ENCODE measurements at regions not wholly inside any gene's neighbourhood (a gene's known extent, or its start where the extent isn't known, plus 50 kb on each side); places are given as distances from the start of the nearest gene placed in this dataset.

DNA sequence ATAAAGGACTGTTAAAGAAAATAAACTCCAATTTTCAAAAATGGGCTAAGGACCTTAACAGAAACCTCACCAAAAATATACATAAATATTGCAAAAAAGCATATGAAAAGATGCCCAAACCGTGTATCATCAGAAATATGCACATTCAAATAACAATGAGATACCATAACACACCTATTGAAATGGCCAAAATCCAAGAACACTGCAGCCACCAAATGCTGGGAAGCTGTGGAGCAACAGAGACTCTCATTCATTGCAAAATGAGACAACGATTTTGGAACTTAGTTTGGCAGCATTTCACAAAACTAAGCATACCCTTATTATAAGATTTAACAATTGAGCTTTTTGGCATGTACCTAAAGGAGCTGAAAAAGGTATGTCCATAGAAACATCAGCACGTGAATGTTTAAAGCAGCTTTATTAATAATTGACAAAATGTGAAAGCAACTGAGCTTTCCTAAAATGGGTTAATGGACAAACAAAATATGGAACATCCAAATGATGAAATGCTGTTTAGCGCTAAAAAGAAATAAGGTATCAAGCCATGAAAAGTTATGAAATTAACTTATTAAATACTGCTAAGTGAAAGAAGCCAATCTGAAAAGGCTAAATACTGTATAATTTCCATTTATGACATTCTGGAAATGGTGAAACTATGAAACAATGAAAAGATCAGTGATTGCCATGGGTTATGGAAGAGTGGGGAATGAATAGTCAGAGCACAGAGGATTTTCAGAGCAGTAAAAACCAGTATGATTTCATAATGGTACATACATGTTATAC lies 592.6 kb upstream of the ADGRB3 start:
- WGBS, 2 experiments (ENCODE audit: extremely low coverage in 1 of 2, insufficient coverage in 1 of 2, insufficient read length in 1 of 2, insufficient replicate concordance in 2 of 2, low coverage in 1 of 2, low lambda C conversion rate in 2 of 2, missing lambda C conversion rate in 1 of 2): 66% methylated on average over 4 of the region's 4 CpGs; no CpG with 5 or more reads in 1 of the 2 experiments
- H3K4me2 ChIP-seq (ENCODE audit: insufficient read depth in 1 of 2, low read depth in 2 of 2, low read length in 2 of 2): no peak overlapping the region

More for the DNA sequence above, 592.6 kb upstream of the ADGRB3 start:
- H3K56ac ChIP-seq (replicated peaks; ENCODE audit: insufficient read length, low read depth, low read length): no peak overlapping the region
- H4K8ac ChIP-seq (ENCODE audit: extremely low read depth, insufficient read depth, low read length): no peak overlapping the region
- H4K20me1 ChIP-seq (replicated peaks in 1 of 2; ENCODE audit: control insufficient read depth in 1 of 2, insufficient read depth in 2 of 2, low read length in 2 of 2): no peaks in the 10 kb centered on the region
- no peak overlapping the region for H3K18ac ChIP-seq (ENCODE audit: extremely low read depth, low read length)
- H3K23ac ChIP-seq (ENCODE audit: insufficient read length): no peak overlapping the region
- H3K4me1 ChIP-seq (replicated peaks in 1 of 4; ENCODE audit: control insufficient read depth in 3 of 4, insufficient read depth in 4 of 4, low read length in 3 of 4): peaks cover 0 to 25% (median 16%) of the 10 kb centered on the region in 4 experiments
- H2AFZ ChIP-seq (ENCODE audit: low read length): no peak overlapping the region
- H3K4me3 ChIP-seq (ENCODE audit: extremely low read depth in 1 of 4, insufficient read depth in 2 of 4, low read depth in 3 of 4, low read length in 4 of 4): no peak overlapping the region
- no peak overlapping the region for H2AK5ac ChIP-seq (ENCODE audit: low read depth, low read length)
- H3K27me3 ChIP-seq (replicated peaks in 1 of 4; ENCODE audit: control insufficient read depth in 3 of 4, extremely low read depth in 1 of 4, insufficient read depth in 3 of 4, low read length in 3 of 4): no peaks in the 10 kb centered on the region
- FAIRE-seq: no peak
- no peak for DNase-seq (ENCODE audit: low read depth in 1 of 2, low spot score in 2 of 2)
- H3K4ac ChIP-seq (replicated peaks; ENCODE audit: insufficient read length, low read depth, low read length): no peak overlapping the region
- no peak overlapping the region for H4K5ac ChIP-seq (ENCODE audit: insufficient read length, low read depth, low read length)
- peaks cover 0 to 4% of the 10 kb centered on the region in 2 experiments; a peak in 1 of 4 replicates for H3K9me3 ChIP-seq (ENCODE audit: insufficient read depth in 2 of 2, low read depth in 1 of 2, low read length in 1 of 2)
- H3K23me2 ChIP-seq (ENCODE audit: low read depth, low read length): no peaks in the 10 kb centered on the region
- H3K27ac ChIP-seq (ENCODE audit: low read depth, low read length): no peak overlapping the region
- H3K36me3 ChIP-seq (ENCODE audit: control insufficient read depth in 2 of 4, insufficient read depth in 4 of 4, low read length in 3 of 4): peaks cover 0 to 7% (median 0%) of the 10 kb centered on the region in 4 experiments; a peak in 2 of 8 replicates
- H3K9ac ChIP-seq (replicated peaks in 1 of 4; ENCODE audit: extremely low read depth in 1 of 4, low read depth in 3 of 4, low read length in 3 of 4): no peak overlapping the region; a peak in 1 of 7 replicates
- no peak overlapping the region for H2BK20ac ChIP-seq (ENCODE audit: low read length)
- no peak overlapping the region for H2BK5ac ChIP-seq (ENCODE audit: low read depth, low read length)
- ChIA-PET POLR2A (ENCODE audit: partially characterized antibody) (no interaction called here), CTCF (ENCODE audit: partially characterized antibody) (no interaction called here)
- H2BK15ac ChIP-seq (ENCODE audit: low read length): no peak overlapping the region
- no peak overlapping the region for H2BK120ac ChIP-seq (replicated peaks; ENCODE audit: low read depth, low read length)
- no peak overlapping the region for H3K14ac ChIP-seq (ENCODE audit: insufficient read length)
- H4K91ac ChIP-seq (replicated peaks; ENCODE audit: insufficient read length, low read length): no peak overlapping the region
- H3K79me2 ChIP-seq (ENCODE audit: control insufficient read depth in 1 of 2, insufficient read depth in 2 of 2, low read length in 2 of 2): no peaks in the 10 kb centered on the region
- no peak overlapping the region for H2BK12ac ChIP-seq (ENCODE audit: low read depth, low read length)
- H3K79me1 ChIP-seq (ENCODE audit: low read depth, low read length): no peaks in the 10 kb centered on the region

Measured in H1 (cell line).